ENCODE measurements at regions not wholly inside any gene's neighbourhood (a gene's known extent, or its start where the extent isn't known, plus 50 kb on each side); places are given as distances from the start of the nearest gene placed in this dataset.
"Not testable (repeated sequence)": the region's sequence is repeated elsewhere in the genome, so short reads cannot be mapped to it uniquely, and the experiment has no call there.

DNA sequence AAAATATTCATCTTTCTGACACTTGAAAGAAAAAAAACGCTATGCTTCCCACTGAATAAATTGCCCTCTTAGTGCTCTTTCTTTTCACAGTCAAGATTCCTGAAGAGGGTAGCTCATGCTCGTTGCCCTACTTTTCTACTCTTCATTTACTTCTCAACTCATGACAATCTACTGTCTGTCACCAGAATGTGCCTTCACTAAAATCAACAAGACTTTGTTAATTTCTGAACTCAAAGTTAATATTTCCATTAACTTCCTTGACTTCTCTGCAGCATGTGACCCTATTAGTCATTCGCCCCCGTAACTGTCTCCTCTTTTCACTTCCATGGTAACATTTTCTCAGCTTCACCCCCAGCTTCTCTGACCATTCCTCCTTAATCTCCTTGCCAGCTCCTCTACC, 98.9 kb upstream of the MAPRE2 start:
- H3K9me3 ChIP-seq (ENCODE audit: insufficient read depth, low read length), result no peaks in the 10 kb centered on the region
- no peak for DNase-seq (ENCODE audit: low read depth, low spot score)
- TF ChIP-seq SUZ12 (IDR thresholded peaks at IDR 0.05; ENCODE audit: extremely low read depth, insufficient read depth, insufficient read length) (no peak), ZNF274 (IDR thresholded peaks at IDR 0.05; ENCODE audit: low read depth, low read length) (no peak), YY1 (IDR thresholded peaks at IDR 0.05; ENCODE audit: insufficient read depth, insufficient read length) (no peak)

DNA sequence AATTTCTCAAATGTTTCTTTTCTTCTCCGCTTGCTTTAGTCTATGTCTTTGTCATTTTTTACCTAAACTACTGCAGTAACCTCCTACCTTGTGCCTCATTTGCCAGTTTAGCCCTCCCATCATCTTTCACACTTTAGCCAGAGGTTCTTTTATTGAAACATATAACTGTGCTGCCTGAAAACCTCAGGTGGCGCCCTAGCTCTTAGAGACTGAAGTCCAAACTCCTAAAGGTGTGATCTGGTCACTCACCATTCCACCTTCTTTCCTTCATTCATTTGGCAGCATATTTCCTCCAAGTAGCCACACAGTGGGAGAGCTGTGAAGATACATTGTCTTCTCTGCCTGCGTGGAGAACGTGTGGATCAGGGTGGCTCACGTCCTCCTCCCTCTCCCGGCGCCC, 98.2 kb upstream of the MAPRE2 start:
- no peak overlapping the region for H3K4me3 ChIP-seq (ENCODE audit: insufficient read length, low read depth)
- DNase-seq (ENCODE audit: low read depth, low spot score), result no peak
- H3K27me3 ChIP-seq (ENCODE audit: insufficient read depth, insufficient read length), result no peaks in the 10 kb centered on the region
- no peak for TF ChIP-seq YY1 (IDR thresholded peaks at IDR 0.05; ENCODE audit: insufficient read depth, insufficient read length)
- no peak for TF ChIP-seq SUZ12 (IDR thresholded peaks at IDR 0.05; ENCODE audit: extremely low read depth, insufficient read depth, insufficient read length)
- no peak for TF ChIP-seq ZNF274 (IDR thresholded peaks at IDR 0.05; ENCODE audit: low read depth, low read length)
- no peak overlapping the region for H3K9ac ChIP-seq (ENCODE audit: insufficient read length, low read depth)
- H3K4me1 ChIP-seq (ENCODE audit: insufficient read depth, insufficient read length), result no peaks in the 10 kb centered on the region
- H3K9me3 ChIP-seq (ENCODE audit: insufficient read depth, low read length), result no peaks in the 10 kb centered on the region
- H3K36me3 ChIP-seq (ENCODE audit: insufficient read depth, insufficient read length, low read length), result no peaks in the 10 kb centered on the region

More for the DNA sequence above, 98.9 kb upstream of the MAPRE2 start:
- no peaks in the 10 kb centered on the region for H3K4me1 ChIP-seq (ENCODE audit: insufficient read depth, insufficient read length)
- H3K27me3 ChIP-seq (ENCODE audit: insufficient read depth, insufficient read length), result no peaks in the 10 kb centered on the region
- H3K9ac ChIP-seq (ENCODE audit: insufficient read length, low read depth), result no peak overlapping the region
- no peak overlapping the region for H3K4me3 ChIP-seq (ENCODE audit: insufficient read length, low read depth)
- no peaks in the 10 kb centered on the region for H3K36me3 ChIP-seq (ENCODE audit: insufficient read depth, insufficient read length, low read length)

DNA sequence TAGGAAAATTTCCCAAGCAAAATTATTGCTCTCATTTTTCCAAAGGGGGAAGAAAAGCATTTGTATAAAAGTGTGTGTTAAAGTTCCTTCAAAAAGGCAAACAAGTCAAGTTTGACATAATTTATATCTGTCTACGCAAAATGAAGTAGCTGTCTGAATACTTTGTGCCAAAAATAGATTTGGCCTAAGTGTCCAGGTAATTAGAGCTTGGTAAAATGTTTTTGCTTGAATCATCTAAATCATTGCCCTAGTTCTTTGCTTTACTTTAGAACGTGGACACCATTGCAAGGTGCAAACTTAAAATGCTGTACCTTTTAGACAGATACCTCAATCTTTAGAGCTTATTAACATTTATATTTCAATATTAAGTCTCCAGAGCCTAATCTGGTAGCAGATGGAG, 97.6 kb upstream of the MAPRE2 start:
- Histone ChIP-seq H3K4me1 (ENCODE audit: insufficient read depth, insufficient read length) (no peaks in the 10 kb centered on the region), H3K36me3 (ENCODE audit: insufficient read depth, insufficient read length, low read length) (no peaks in the 10 kb centered on the region), H3K4me3 (ENCODE audit: insufficient read length, low read depth) (no peak overlapping the region), H3K27me3 (ENCODE audit: insufficient read depth, insufficient read length) (no peaks in the 10 kb centered on the region), H3K9ac (ENCODE audit: insufficient read length, low read depth) (no peak overlapping the region), H3K9me3 (ENCODE audit: insufficient read depth, low read length) (no peaks in the 10 kb centered on the region)
- no peak for DNase-seq (ENCODE audit: low read depth, low spot score)
- TF ChIP-seq YY1 (IDR thresholded peaks at IDR 0.05; ENCODE audit: insufficient read depth, insufficient read length), result no peak
- no peak for TF ChIP-seq SUZ12 (IDR thresholded peaks at IDR 0.05; ENCODE audit: extremely low read depth, insufficient read depth, insufficient read length)
- no peak for TF ChIP-seq ZNF274 (IDR thresholded peaks at IDR 0.05; ENCODE audit: low read depth, low read length)

DNA sequence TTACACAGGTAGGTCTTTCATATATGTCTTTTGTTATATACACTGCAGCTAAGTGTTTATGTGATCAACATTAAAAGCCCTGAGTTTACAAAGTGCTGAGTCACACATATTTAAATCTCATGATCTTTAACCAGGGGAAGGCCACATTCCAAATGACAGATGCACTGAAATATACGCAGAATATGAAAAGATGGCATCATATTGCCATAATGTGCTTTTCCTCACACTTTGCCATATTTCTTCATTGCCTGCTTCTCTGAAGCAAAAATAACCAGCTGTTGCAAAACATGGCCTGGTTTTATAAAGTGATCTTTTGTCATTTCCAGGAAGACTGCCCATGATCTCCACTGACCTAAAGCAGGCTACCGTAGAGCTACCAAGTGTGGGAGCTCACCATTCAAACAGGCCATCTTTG, 93.5 kb upstream of the MAPRE2 start:
- no peaks in the 10 kb centered on the region for H3K36me3 ChIP-seq (ENCODE audit: insufficient read depth, insufficient read length, low read length)
- TF ChIP-seq SUZ12 (IDR thresholded peaks at IDR 0.05; ENCODE audit: extremely low read depth, insufficient read depth, insufficient read length), result no peak
- no peak for TF ChIP-seq ZNF274 (IDR thresholded peaks at IDR 0.05; ENCODE audit: low read depth, low read length)
- no peak for TF ChIP-seq YY1 (IDR thresholded peaks at IDR 0.05; ENCODE audit: insufficient read depth, insufficient read length)
- H3K9ac ChIP-seq (ENCODE audit: insufficient read length, low read depth), result no peak overlapping the region
- no peaks in the 10 kb centered on the region for H3K4me1 ChIP-seq (ENCODE audit: insufficient read depth, insufficient read length)
- DNase-seq (ENCODE audit: low read depth, low spot score), result no peak
- H3K27me3 ChIP-seq (ENCODE audit: insufficient read depth, insufficient read length), result no peaks in the 10 kb centered on the region
- no peak overlapping the region for H3K4me3 ChIP-seq (ENCODE audit: insufficient read length, low read depth)
- H3K9me3 ChIP-seq (ENCODE audit: insufficient read depth, low read length), result no peaks in the 10 kb centered on the region

DNA sequence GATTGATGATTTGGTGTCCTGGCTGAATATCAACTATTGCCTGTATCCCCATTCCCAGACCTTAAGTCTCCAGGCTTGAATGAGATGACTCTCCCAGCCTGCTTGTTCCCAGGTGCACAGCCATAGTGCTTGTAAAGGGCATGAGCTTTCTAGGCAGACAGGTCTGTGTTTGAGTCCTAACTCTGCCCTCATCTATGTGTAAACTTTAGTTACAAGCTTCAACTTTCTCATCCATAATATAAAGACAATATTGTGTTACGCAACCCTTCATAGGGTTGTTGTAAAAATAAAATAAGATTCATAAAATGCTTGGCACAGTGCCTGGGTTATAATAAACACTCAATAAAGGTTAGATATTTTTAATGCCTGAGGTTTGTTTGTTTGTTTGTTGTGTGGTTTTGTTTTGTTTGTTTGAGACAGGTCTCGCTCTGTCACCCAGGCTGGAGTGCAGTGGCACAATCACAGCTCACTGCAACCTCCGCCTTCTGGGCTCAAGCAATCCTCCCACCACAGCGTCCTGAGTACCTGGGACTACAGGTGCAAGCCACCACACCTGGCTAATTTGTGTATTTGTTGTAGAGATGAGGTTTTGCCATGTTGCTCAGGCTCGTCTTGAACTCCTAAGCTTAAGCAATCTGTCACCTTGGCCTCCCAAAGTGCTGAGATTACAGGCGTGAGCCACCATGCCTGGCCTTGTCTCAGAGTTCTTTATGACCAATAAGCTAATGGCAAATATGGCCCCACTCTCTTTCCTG, 89.4 kb upstream of the MAPRE2 start:
- H3K27me3 ChIP-seq (ENCODE audit: insufficient read depth, insufficient read length), result no peaks in the 10 kb centered on the region
- no peak overlapping the region for H3K9ac ChIP-seq (ENCODE audit: insufficient read length, low read depth)
- no peak for DNase-seq (ENCODE audit: low read depth, low spot score)
- H3K4me3 ChIP-seq (ENCODE audit: insufficient read length, low read depth), result no peak overlapping the region
- H3K36me3 ChIP-seq (ENCODE audit: insufficient read depth, insufficient read length, low read length), result no peaks in the 10 kb centered on the region
- no peaks in the 10 kb centered on the region for H3K4me1 ChIP-seq (ENCODE audit: insufficient read depth, insufficient read length)
- no peaks in the 10 kb centered on the region for H3K9me3 ChIP-seq (ENCODE audit: insufficient read depth, low read length)
- no peak for TF ChIP-seq YY1 (IDR thresholded peaks at IDR 0.05; ENCODE audit: insufficient read depth, insufficient read length)
- no peak for TF ChIP-seq SUZ12 (IDR thresholded peaks at IDR 0.05; ENCODE audit: extremely low read depth, insufficient read depth, insufficient read length)
- no peak for TF ChIP-seq ZNF274 (IDR thresholded peaks at IDR 0.05; ENCODE audit: low read depth, low read length)

DNA sequence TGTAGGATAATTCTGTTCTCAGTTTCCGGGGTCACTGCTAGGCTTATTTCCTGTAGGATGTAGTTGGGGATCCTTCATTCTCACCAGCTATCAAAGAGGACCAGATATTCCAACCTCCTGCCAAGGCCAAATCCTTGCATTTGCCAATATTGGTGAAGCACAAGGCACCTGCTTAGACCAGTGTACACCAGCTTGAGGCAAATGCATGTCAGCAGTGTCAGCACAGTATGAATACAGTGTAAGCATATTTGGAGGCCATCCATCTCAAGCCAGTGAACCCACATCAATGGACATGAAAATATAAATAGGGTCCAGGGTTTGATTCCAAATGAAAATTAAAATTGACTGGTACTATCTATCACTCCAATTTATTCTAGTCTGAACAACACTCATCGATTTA, 88.0 kb upstream of the MAPRE2 start:
- Histone ChIP-seq H3K36me3 (ENCODE audit: insufficient read depth, insufficient read length, low read length) (no peaks in the 10 kb centered on the region), H3K9ac (ENCODE audit: insufficient read length, low read depth) (no peak overlapping the region), H3K9me3 (ENCODE audit: insufficient read depth, low read length) (no peaks in the 10 kb centered on the region), H3K4me3 (ENCODE audit: insufficient read length, low read depth) (no peak overlapping the region), H3K4me1 (ENCODE audit: insufficient read depth, insufficient read length) (no peaks in the 10 kb centered on the region), H3K27me3 (ENCODE audit: insufficient read depth, insufficient read length) (no peaks in the 10 kb centered on the region)
- no peak for DNase-seq (ENCODE audit: low read depth, low spot score)
- TF ChIP-seq SUZ12 (IDR thresholded peaks at IDR 0.05; ENCODE audit: extremely low read depth, insufficient read depth, insufficient read length), result no peak
- no peak for TF ChIP-seq ZNF274 (IDR thresholded peaks at IDR 0.05; ENCODE audit: low read depth, low read length)
- TF ChIP-seq YY1 (IDR thresholded peaks at IDR 0.05; ENCODE audit: insufficient read depth, insufficient read length), result no peak

DNA sequence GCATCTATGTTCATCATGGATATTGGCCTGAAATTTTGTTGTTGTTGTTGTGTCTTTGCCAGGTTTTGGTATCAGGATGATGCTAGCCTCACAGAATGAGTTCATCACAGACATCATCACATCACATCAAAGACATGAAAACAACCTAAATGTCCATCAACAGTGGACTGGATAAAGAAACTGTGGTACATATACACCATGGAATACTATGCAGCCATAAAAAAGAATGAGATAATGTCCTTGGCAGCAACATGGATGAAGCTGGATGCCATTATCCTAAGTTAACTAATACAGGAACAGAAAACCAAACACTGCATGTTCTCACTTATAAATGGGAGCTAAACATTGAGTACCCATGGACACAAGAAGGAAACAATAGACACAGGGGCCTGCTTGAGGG, 85.7 kb upstream of the MAPRE2 start:
- not testable (repeated sequence) for H3K9ac ChIP-seq (ENCODE audit: insufficient read length, low read depth); H3K27me3 ChIP-seq (ENCODE audit: insufficient read depth, insufficient read length); H3K4me1 ChIP-seq (ENCODE audit: insufficient read depth, insufficient read length); H3K4me3 ChIP-seq (ENCODE audit: insufficient read length, low read depth); DNase-seq (ENCODE audit: low read depth, low spot score); H3K9me3 ChIP-seq (ENCODE audit: insufficient read depth, low read length); H3K36me3 ChIP-seq (ENCODE audit: insufficient read depth, insufficient read length, low read length)

All from NT2/D1 (cell line).